T-cell (primary cell): ENCODE measurements at regions not wholly inside any gene's neighbourhood (a gene's known extent, or its start where the extent isn't known, plus 50 kb on each side); places are given as distances from the start of the nearest gene placed in this dataset.
A peak's percentile ranks its signal among the peaks of the same experiment; 100 is the strongest.

Source experiments
- ATAC-seq, 4 experiments: fragments of 200-7000 bp in 3 of 4; fragments of 150-1000 bp in 1 of 4; cut with Tn5 transposase; replicated peaks in 1 of 4; 1 replicate in 3 of 4; 2 replicates in 1 of 4; pipeline ENCODE4 v1.10.0; 2021; ENCODE audit warnings: moderate library complexity in 3 of 4, mild to moderate bottlenecking in 2 of 4, moderate number of reproducible peaks in 1 of 4
- CTCF ChIA-PET, 2 donors: fragments of 300-600 bp; sonication (Branson Sonifier 250); formaldehyde crosslinking; loops; one replicate each; lab custom pipeline; 2022; ENCODE audit warnings: antibody characterized with exemption in 2 of 2; lab: Charles Lee
- POLR2A ChIA-PET, 2 donors: fragments of 300-600 bp; sonication (Branson Sonifier 250); formaldehyde crosslinking; loops; one replicate each; lab custom pipeline; 2022; ENCODE audit warnings: antibody characterized with exemption in 2 of 2; lab: Charles Lee
- DNase-seq, 35 experiments: peaks; one replicate each; pipeline versions ENCODE4 v3.0.0 to v3.0.0-alpha.2; 2013 to 2023
- H3K27ac ChIP-seq: one replicate; pipeline ENCODE4 v1.5.1; 2013; ENCODE audit warnings: low read length
- H3K27me3 ChIP-seq, 2 experiments: replicated peaks in 1 of 2; 1 replicate in 1 of 2; 2 replicates in 1 of 2; pipeline versions ENCODE4 v1.6.1 to v1.7.0; 2013; ENCODE audit warnings: low read length in 1 of 2, mixed read lengths in 1 of 2; ENCODE audit not compliant: control insufficient read depth in 2 of 2, insufficient read depth in 2 of 2; ENCODE audit errors: extremely low read depth in 1 of 2
- H3K36me3 ChIP-seq, 2 donors: 1 replicate in 1 of 2; 2 replicates in 1 of 2; pipeline versions ENCODE4 v1.6.1 to v1.7.0; 2013; ENCODE audit warnings: low read length in 1 of 2; ENCODE audit not compliant: control insufficient read depth in 2 of 2, insufficient read depth in 1 of 2; ENCODE audit errors: extremely low read depth in 1 of 2
- H3K4me1 ChIP-seq, 2 experiments: 1 replicate in 1 of 2; 2 replicates in 1 of 2; pipeline versions ENCODE4 v1.6.1 to v1.7.0; 2013; ENCODE audit warnings: low read length in 2 of 2, mixed read lengths in 1 of 2; ENCODE audit not compliant: insufficient read depth in 2 of 2, control insufficient read depth in 1 of 2; ENCODE audit errors: extremely low read depth in 1 of 2
- H3K4me3 ChIP-seq, 2 donors: 1 replicate in 1 of 2; 2 replicates in 1 of 2; pipeline versions ENCODE4 v1.5.1 to v1.7.0; 2013; ENCODE audit warnings: mild to moderate bottlenecking in 2 of 2, low read length in 1 of 2, moderate library complexity in 1 of 2; ENCODE audit not compliant: control insufficient read depth in 1 of 2; ENCODE audit errors: extremely low read depth in 1 of 2
- H3K9me3 ChIP-seq: 2 replicates; pipeline ENCODE4 v1.7.0; 2013
- H3K27ac Mint-ChIP-seq, 2 donors: one replicate each; pipeline ENCODE4 v1.8.0; 2020 to 2021; ENCODE audit warnings: mild to moderate bottlenecking in 2 of 2, mixed read lengths in 2 of 2
- H3K27me3 Mint-ChIP-seq, 2 donors: one replicate each; pipeline ENCODE4 v1.8.0; 2021 to 2022; ENCODE audit warnings: mixed read lengths in 2 of 2
- H3K36me3 Mint-ChIP-seq: one replicate; pipeline ENCODE4 v1.8.0; 2021; ENCODE audit warnings: mixed read lengths
- H3K4me1 Mint-ChIP-seq, 3 donors: one replicate each; pipeline ENCODE4 v1.8.0; 2020 to 2022; ENCODE audit warnings: mixed read lengths in 3 of 3, mild to moderate bottlenecking in 1 of 3
- H3K4me3 Mint-ChIP-seq, 3 donors: one replicate each; pipeline ENCODE4 v1.8.0; 2020 to 2022; ENCODE audit warnings: mild to moderate bottlenecking in 3 of 3, mixed read lengths in 3 of 3, moderate library complexity in 3 of 3
- H3K9me3 Mint-ChIP-seq, 3 donors: one replicate each; pipeline ENCODE4 v1.8.0; 2020 to 2022; ENCODE audit warnings: mixed read lengths in 3 of 3
- whole genome bisulfite sequencing: methylation state at CpG from one replicate; pipeline ENCODE4 v1.1.5; 2013; ENCODE audit warnings: missing lambda C conversion rate; ENCODE audit not compliant: insufficient coverage; 5-methylcytosine and 5-hydroxymethylcytosine counted together

DNA sequence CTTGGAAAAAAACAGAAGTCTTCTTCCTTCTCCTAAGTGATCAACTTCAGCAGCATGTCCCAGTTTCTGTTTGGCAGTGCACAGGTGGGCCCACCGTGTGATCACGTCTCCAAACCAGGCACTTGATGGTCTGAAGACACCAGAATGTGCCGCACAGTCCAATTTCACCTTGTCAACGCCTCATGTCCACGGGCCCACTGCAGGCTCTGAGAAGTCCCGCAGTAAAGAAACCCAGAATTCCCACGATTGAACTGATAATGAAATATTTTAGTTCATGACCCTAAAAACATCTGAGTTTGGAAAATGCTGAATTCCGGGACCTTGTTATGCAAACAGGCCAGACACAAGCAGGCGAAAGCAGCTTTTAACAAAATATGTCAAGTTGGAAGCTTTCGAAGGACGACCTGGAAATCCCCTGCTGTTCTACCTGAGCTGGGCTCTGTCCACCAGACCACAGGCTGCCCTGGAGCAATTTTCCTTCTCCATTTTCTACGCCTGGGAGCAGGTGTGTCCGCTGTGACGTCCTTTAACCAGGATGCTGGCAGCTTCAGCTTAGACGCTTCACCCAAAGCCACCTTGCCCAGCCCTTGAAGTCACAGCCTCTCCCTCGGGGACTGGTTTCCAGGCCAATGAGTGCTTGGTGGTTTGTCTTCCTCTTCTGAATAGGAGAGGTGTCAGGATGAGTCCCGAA, 167.8 kb upstream of the IQSEC1 start:
- Mint-ChIP-seq H3K4me3 (no peak overlapping the region), H3K27ac (no peak overlapping the region)
- 85% methylated on average over 16 of the region's 17 CpGs for WGBS

DNA sequence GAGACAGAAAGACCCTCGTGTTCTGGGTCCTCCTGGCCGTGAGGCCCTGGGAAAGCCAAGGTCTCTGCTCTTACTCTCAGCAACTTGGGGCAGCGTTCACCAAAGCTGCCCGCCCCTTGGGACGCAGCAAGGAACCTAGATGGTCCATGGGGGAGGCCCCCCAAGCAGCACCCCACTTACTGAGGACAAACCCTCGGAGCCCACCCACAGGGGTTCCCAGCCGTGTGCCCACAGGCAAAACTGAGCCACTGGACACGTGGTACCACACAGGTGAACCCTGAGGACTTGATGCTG, 166.2 kb upstream of the IQSEC1 start:
- 71% methylated on average over 7 of the region's 8 CpGs for WGBS
- ATAC-seq (no peak), DNase-seq (no peak)
- Mint-ChIP-seq H3K4me3 (no peak overlapping the region), H3K36me3 (no peaks in the 10 kb centered on the region), H3K27ac (no peak overlapping the region), H3K9me3 (no peaks in the 10 kb centered on the region), H3K27me3 (peaks cover 5 to 7% of the 10 kb centered on the region in 2 donors), H3K4me1 (peaks cover 17 to 19% (median 19%) of the 10 kb centered on the region in 3 donors)
- POLR2A ChIA-PET = no interaction called here
- CTCF ChIA-PET = no interaction called here
- Histone ChIP-seq H3K4me1 (peaks cover 2 to 20% of the 10 kb centered on the region in 2 experiments), H3K27ac (no peak overlapping the region), H3K36me3 (no peaks in the 10 kb centered on the region), H3K4me3 (no peak overlapping the region), H3K9me3 (no peaks in the 10 kb centered on the region), H3K27me3 (peaks cover 0 to 35% of the 10 kb centered on the region in 2 experiments)

More for the DNA sequence above, 167.8 kb upstream of the IQSEC1 start:
- Histone ChIP-seq H3K27me3 (peaks cover 0 to 25% of the 10 kb centered on the region in 2 experiments), H3K4me1 (peaks cover 0 to 3% of the 10 kb centered on the region in 2 experiments), H3K4me3 (no peak overlapping the region), H3K9me3 (no peaks in the 10 kb centered on the region), H3K36me3 (no peaks in the 10 kb centered on the region), H3K27ac (no peak overlapping the region)
- DNase-seq (no peak), ATAC-seq (no peak)
- H3K9me3 Mint-ChIP-seq = no peaks in the 10 kb centered on the region
- no peaks in the 10 kb centered on the region for H3K36me3 Mint-ChIP-seq
- peaks cover 2 to 3% (median 2%) of the 10 kb centered on the region in 3 donors for H3K4me1 Mint-ChIP-seq
- H3K27me3 Mint-ChIP-seq = peaks cover 0 to 7% of the 10 kb centered on the region in 2 donors
- ChIA-PET CTCF (no interaction called here), POLR2A (no interaction called here)

GRCh38 chr3:13238687-13239466, 165.6 kb upstream of the IQSEC1 start:
- ATAC-seq = no peak
- Histone ChIP-seq H3K36me3 (no peaks in the 10 kb centered on the region), H3K9me3 (no peaks in the 10 kb centered on the region), H3K27ac (no peak overlapping the region), H3K27me3 (peaks cover 0 to 41% of the 10 kb centered on the region in 2 experiments), H3K4me3 (no peak overlapping the region), H3K4me1 (peaks cover 3 to 25% of the 10 kb centered on the region in 2 experiments)
- Mint-ChIP-seq H3K4me3 (no peak overlapping the region), H3K9me3 (no peaks in the 10 kb centered on the region), H3K27me3 (peaks cover 5 to 7% of the 10 kb centered on the region in 2 donors), H3K36me3 (no peaks in the 10 kb centered on the region), H3K4me1 (peaks cover 23 to 24% (median 24%) of the 10 kb centered on the region in 3 donors), H3K27ac (no peak overlapping the region)
- DNase-seq = no peak
- 87% methylated on average over 16 of the region's 18 CpGs for WGBS
- ChIA-PET CTCF (no interaction called here), POLR2A (no interaction called here)

DNA sequence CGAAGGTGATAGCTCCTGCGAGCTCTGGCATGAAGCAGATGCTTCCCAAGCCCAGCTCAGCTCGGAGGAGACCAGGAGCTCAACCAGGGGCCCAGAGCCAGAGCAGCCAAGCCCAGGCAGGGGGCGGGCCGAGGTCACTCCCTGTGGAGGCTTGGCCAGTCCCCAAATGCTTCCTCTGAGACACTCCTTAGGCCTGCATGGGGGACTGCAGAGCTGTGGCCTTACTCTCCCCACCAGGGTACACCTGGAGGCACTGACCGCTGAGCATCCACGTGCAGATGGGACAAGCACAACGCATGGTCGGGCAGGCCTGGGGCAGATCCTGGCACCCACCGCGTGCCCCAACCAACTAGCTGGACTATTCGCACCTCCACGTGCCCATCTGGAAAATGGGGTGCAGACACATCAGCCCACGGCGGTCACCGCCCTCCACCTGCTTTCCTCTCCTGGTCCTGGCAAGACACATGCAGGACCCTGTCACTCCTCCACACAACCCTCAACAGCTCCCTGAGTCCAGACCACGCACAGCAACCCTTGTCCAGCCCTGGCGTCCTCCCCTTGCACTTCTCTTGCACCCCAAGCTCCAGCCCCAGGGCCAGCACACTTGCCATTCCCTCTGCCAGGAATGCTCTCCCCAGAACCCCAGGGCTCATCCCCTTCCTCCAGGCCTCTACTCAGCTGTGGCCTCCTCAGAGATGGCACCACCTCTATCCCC, 164.7 kb upstream of the IQSEC1 start:
- Mint-ChIP-seq H3K27ac (no peak overlapping the region), H3K4me3 (no peak overlapping the region), H3K4me1 (peaks cover 27 to 32% (median 29%) of the 10 kb centered on the region in 3 donors), H3K9me3 (no peaks in the 10 kb centered on the region), H3K27me3 (peaks cover 10 to 11% of the 10 kb centered on the region in 2 donors), H3K36me3 (no peaks in the 10 kb centered on the region)
- H3K9me3 ChIP-seq = no peaks in the 10 kb centered on the region
- peaks cover 3 to 35% of the 10 kb centered on the region in 2 experiments for H3K4me1 ChIP-seq
- H3K36me3 ChIP-seq = no peaks in the 10 kb centered on the region
- ChIA-PET POLR2A (no interaction called here), CTCF (no interaction called here)
- DNase-seq (no peak), ATAC-seq (no peak)
- peaks cover 0 to 50% of the 10 kb centered on the region in 2 experiments for H3K27me3 ChIP-seq
- H3K27ac ChIP-seq = no peak overlapping the region
- H3K4me3 ChIP-seq = no peak overlapping the region
- 90% methylated on average over 18 of the region's 18 CpGs for WGBS

DNA sequence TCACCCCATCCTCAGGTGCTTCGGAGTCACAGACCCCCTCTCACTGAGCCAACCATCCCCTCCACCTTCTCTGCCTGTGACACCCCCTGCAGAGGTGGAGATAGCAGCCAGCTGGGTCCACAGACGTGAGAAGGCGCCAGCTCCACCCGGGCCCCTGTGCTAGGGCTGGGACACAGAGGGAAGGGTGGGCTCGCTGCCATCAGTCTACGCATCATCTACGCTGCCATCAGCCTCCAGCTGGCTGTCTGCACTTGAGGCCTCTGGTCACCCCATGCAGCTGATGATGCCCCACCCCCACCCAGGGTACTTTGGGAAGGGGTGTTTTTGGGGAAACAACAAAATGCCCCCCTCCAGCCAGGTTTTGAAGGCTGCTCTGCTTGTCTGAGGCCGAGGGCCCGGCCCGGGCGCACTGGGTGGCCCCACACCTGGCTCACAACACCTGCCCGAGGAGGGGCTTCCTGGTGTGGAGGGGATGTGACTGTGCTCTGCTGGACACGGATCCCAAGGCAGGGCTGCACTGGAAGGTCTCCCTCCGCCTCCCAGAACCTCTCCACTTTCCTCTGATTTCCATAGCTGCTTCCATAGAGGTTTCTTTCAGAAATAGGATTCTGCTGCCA, 163.4 kb upstream of the IQSEC1 start:
- Mint-ChIP-seq H3K4me3 (no peak overlapping the region), H3K27me3 (peaks cover 10 to 11% of the 10 kb centered on the region in 2 donors), H3K27ac (no peak overlapping the region), H3K4me1 (peaks cover 28 to 33% (median 29%) of the 10 kb centered on the region in 3 donors), H3K36me3 (no peaks in the 10 kb centered on the region), H3K9me3 (no peaks in the 10 kb centered on the region)
- H3K27me3 ChIP-seq = peaks cover 0 to 56% of the 10 kb centered on the region in 2 experiments
- no peak for ATAC-seq
- no peak for DNase-seq
- H3K4me3 ChIP-seq = no peak overlapping the region
- ChIA-PET POLR2A (no interaction called here), CTCF (no interaction called here)
- H3K36me3 ChIP-seq = no peaks in the 10 kb centered on the region
- WGBS = 89% methylated on average over 5 of the region's 14 CpGs
- H3K27ac ChIP-seq = no peak overlapping the region
- no peaks in the 10 kb centered on the region for H3K9me3 ChIP-seq
- peaks cover 3 to 35% of the 10 kb centered on the region in 2 experiments for H3K4me1 ChIP-seq

- Mint-ChIP-seq H3K27ac (no peak overlapping the region), H3K36me3 (no peaks in the 10 kb centered on the region), H3K9me3 (no peaks in the 10 kb centered on the region), H3K4me3 (peak overlapping the region in 1 of 3 donors; percentile 54), H3K27me3 (peaks cover 10 to 11% of the 10 kb centered on the region in 2 donors), H3K4me1 (peaks cover 28 to 33% (median 29%) of the 10 kb centered on the region in 3 donors)
- no peak overlapping the region for H3K27ac ChIP-seq
- H3K4me3 ChIP-seq = no peak overlapping the region
- peaks cover 0 to 53% of the 10 kb centered on the region in 2 experiments for H3K27me3 ChIP-seq
- CTCF ChIA-PET = no interaction called here
- POLR2A ChIA-PET = no interaction called here
- 85% methylated on average over 9 of the region's 11 CpGs for WGBS
- no peaks in the 10 kb centered on the region for H3K9me3 ChIP-seq
- ATAC-seq (no peak), DNase-seq (no peak)
- peaks cover 3 to 35% of the 10 kb centered on the region in 2 experiments for H3K4me1 ChIP-seq
- no peaks in the 10 kb centered on the region for H3K36me3 ChIP-seq
These were observed 162.7 kb upstream of the IQSEC1 start for GRCh38 chr3:13235897-13236296.
